ENCODE measurements at regions not wholly inside any gene's neighbourhood (a gene's known extent, or its start where the extent isn't known, plus 50 kb on each side); places are given as distances from the start of the nearest gene placed in this dataset.

- Mint-ChIP-seq H3K4me1 (no peaks in the 10 kb centered on the region), H3K27me3 (no peaks in the 10 kb centered on the region), H3K4me3 (no peak overlapping the region), H3K36me3 (no peaks in the 10 kb centered on the region), H3K27ac (no peak overlapping the region), H3K9me3 (no peaks in the 10 kb centered on the region)
- no peak for DNase-seq
- CTCF ChIA-PET = no interaction called here
These were observed 52.5 kb upstream of the WSCD2 start for GRCh38 chr12:108076556-108076955.

- no peaks in the 10 kb centered on the region for H3K9me3 Mint-ChIP-seq
- no peaks in the 10 kb centered on the region for H3K27me3 Mint-ChIP-seq
- no peaks in the 10 kb centered on the region for H3K36me3 Mint-ChIP-seq
- H3K27ac Mint-ChIP-seq = no peak overlapping the region
- CTCF ChIA-PET = no interaction called here
- H3K4me3 Mint-ChIP-seq = no peak overlapping the region
- DNase-seq = no peak
- no peaks in the 10 kb centered on the region for H3K4me1 Mint-ChIP-seq
These were observed 50.7 kb upstream of the WSCD2 start for GRCh38 chr12:108078428-108078827.

Data from activated naive CD4-positive, alpha-beta T cell treated with anti-CD3 and anti-CD28 coated beads, Interleukin-2, amount 10 ng/mL, durations not matched to agents 7 days and 5 days (primary cell).